SJCRH30 (cell line): ENCODE measurements at regions not wholly inside any gene's neighbourhood (a gene's known extent, or its start where the extent isn't known, plus 50 kb on each side); places are given as distances from the start of the nearest gene placed in this dataset.

ENCODE experiments used
- DNase-seq, 2 experiments: peaks; one replicate each; pipeline ENCODE4 v3.0.0-alpha.2; 2015 to 2020
- H3K27ac ChIP-seq: fragments of 250-450 bp; sonication (Bioruptor Pico); 2 replicates; pipeline ENCODE4 v1.5.1; 2020; ENCODE audit warnings: mild to moderate bottlenecking, moderate library complexity
- H3K27me3 ChIP-seq: fragments of 250-450 bp; sonication (Bioruptor Pico); 2 replicates; pipeline ENCODE4 v1.5.1; 2020; ENCODE audit warnings: mild to moderate bottlenecking, moderate library complexity
- H3K36me3 ChIP-seq: fragments of 250-450 bp; sonication (Bioruptor Pico); 2 replicates; pipeline ENCODE4 v1.5.1; 2020; ENCODE audit warnings: mild to moderate bottlenecking, moderate library complexity
- H3K4me1 ChIP-seq: fragments of 250-450 bp; sonication (Bioruptor Pico); 2 replicates; pipeline ENCODE4 v1.5.1; 2020; ENCODE audit warnings: mild to moderate bottlenecking, moderate library complexity
- H3K4me3 ChIP-seq: fragments of 250-450 bp; sonication (Bioruptor Pico); 2 replicates; pipeline ENCODE4 v1.5.1; 2020; ENCODE audit warnings: mild to moderate bottlenecking, moderate library complexity
- H3K9me3 ChIP-seq: fragments of 250-450 bp; sonication (Bioruptor Pico); replicated peaks from 2 replicates; pipeline ENCODE4 v1.5.1; 2020; ENCODE audit warnings: mild to moderate bottlenecking, moderate library complexity

- H3K4me1 ChIP-seq: no peaks in the 10 kb centered on the region
- peak in 1 of 2 experiments; percentile 8 for DNase-seq
- no peaks in the 10 kb centered on the region for H3K9me3 ChIP-seq
- no peak overlapping the region for H3K27ac ChIP-seq
- H3K4me3 ChIP-seq: no peak overlapping the region
- no peaks in the 10 kb centered on the region for H3K36me3 ChIP-seq
- no peaks in the 10 kb centered on the region for H3K27me3 ChIP-seq
Observed at GRCh38 chr9:17052626-17053025, 82.2 kb upstream of the CNTLN start.

DNA sequence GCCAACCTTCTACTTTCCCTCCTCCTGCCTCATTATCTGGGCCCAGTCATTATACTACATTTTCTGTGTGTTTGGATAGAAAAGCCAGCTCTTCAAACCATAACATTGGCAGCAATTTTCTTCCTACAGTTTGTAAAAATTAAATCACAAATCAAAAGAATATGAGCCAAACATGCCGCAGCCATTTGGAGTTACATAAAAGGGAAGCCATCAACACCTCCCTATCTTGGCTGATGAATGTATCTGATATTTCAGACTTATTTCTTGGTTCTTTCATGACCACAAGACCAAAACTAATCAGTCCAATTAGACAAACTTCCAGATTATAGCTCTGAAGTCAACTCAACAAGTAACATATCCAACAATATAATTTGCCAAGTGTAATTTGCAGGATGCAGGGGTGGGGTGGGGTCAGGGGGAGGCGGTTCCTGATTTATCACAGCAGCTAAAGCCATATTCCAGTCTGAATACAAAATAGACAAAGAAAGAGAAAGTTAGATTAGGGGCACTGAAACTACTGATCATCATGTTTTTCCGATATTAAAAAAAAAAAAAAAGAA, 89.4 kb upstream of the CNTLN start:
- Histone ChIP-seq H3K27me3 (no peaks in the 10 kb centered on the region), H3K27ac (no peak overlapping the region), H3K36me3 (no peaks in the 10 kb centered on the region), H3K4me3 (no peak overlapping the region), H3K9me3 (no peaks in the 10 kb centered on the region), H3K4me1 (no peaks in the 10 kb centered on the region)
- DNase-seq: no peak

DNA sequence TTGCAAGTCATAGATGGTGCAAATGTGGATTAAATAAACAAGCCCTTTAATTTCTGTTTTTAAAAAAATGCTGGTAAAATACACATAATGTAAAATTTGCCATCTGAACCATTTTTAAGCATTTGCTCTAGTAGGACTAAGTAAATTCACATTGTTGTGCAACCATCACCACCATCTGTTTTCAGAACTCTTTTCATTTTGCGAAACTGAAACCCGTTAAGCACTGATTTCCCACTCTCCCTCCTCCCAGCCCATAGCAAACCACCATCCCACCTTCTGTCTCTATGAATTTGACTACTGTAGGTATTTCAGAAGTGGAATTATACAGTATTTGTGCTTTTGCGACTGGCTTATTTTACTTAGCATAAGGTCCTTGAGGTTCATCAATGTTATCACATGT, 103.3 kb upstream of the CNTLN start:
- no peaks in the 10 kb centered on the region for H3K27me3 ChIP-seq
- H3K36me3 ChIP-seq: no peaks in the 10 kb centered on the region
- H3K9me3 ChIP-seq: 0 out of 2 replicates have a peak, but pooled peaks cover 4% of the 10 kb centered on the region
- no peak overlapping the region for H3K4me3 ChIP-seq
- H3K27ac ChIP-seq: no peak overlapping the region
- H3K4me1 ChIP-seq: peaks cover 23% of the 10 kb centered on the region
- DNase-seq: no peak

- H3K27ac ChIP-seq: no peak overlapping the region
- DNase-seq: no peak
Observed at GRCh38 chr9:17025281-17025680, 109.6 kb upstream of the CNTLN start.

DNA sequence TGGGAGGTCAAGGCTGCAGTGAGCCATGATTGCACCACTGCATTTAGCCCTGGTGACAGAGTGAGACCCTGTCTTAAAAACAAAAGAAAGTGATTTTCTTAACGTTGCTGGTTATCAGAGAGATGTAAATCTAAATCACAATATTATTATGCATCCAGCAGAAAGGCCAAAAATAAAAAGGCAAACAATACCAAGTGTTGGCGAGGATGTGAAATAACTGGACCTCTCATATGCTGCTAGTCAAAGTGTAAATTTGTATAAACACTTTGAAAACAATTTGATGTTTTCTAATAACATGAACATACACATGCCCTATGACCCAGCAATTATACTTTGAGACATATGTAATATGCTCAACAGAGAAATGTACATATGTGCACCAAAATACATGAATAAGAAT, 110.7 kb upstream of the CNTLN start:
- Histone ChIP-seq H3K36me3 (no peaks in the 10 kb centered on the region), H3K4me3 (no peak overlapping the region), H3K9me3 (no peaks in the 10 kb centered on the region), H3K27me3 (no peaks in the 10 kb centered on the region), H3K4me1 (no peaks in the 10 kb centered on the region), H3K27ac (no peak overlapping the region)
- DNase-seq: no peak

More at GRCh38 chr9:17025281-17025680, 109.6 kb upstream of the CNTLN start:
- Histone ChIP-seq H3K27me3 (no peaks in the 10 kb centered on the region), H3K4me3 (no peak overlapping the region), H3K4me1 (no peaks in the 10 kb centered on the region), H3K36me3 (no peaks in the 10 kb centered on the region), H3K9me3 (0 out of 2 replicates have a peak, but pooled peaks cover under 1% of the 10 kb centered on the region)

- Histone ChIP-seq H3K9me3 (no peaks in the 10 kb centered on the region), H3K36me3 (no peaks in the 10 kb centered on the region), H3K27ac (no peak overlapping the region), H3K27me3 (no peaks in the 10 kb centered on the region), H3K4me1 (no peaks in the 10 kb centered on the region), H3K4me3 (no peak overlapping the region)
- no peak for DNase-seq
Observed at GRCh38 chr9:17021387-17021970, 113.4 kb upstream of the CNTLN start.

DNA sequence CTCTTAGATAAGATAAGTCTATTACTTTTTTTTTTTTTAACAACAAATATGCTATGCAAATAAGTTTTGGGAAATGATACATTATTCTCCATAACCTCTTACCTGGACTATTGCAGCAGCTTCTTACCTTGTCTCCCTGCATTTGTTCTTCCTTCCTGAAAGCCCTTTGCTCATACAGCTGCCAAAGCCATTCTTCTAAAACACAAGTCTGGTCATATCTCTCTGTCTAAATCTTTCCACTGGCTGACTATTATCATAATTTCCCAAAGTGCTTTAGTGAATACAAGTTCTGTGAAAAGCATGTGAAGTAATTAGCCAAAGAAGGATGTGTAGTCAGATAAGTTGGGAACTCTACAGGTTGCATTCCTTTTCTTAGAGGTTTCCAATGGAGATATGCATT, 115.4 kb upstream of the CNTLN start:
- DNase-seq: no peak
- H3K9me3 ChIP-seq: no peaks in the 10 kb centered on the region
- no peaks in the 10 kb centered on the region for H3K27me3 ChIP-seq
- H3K4me3 ChIP-seq: no peak overlapping the region
- H3K4me1 ChIP-seq: no peaks in the 10 kb centered on the region
- no peak overlapping the region for H3K27ac ChIP-seq
- no peaks in the 10 kb centered on the region for H3K36me3 ChIP-seq

DNA sequence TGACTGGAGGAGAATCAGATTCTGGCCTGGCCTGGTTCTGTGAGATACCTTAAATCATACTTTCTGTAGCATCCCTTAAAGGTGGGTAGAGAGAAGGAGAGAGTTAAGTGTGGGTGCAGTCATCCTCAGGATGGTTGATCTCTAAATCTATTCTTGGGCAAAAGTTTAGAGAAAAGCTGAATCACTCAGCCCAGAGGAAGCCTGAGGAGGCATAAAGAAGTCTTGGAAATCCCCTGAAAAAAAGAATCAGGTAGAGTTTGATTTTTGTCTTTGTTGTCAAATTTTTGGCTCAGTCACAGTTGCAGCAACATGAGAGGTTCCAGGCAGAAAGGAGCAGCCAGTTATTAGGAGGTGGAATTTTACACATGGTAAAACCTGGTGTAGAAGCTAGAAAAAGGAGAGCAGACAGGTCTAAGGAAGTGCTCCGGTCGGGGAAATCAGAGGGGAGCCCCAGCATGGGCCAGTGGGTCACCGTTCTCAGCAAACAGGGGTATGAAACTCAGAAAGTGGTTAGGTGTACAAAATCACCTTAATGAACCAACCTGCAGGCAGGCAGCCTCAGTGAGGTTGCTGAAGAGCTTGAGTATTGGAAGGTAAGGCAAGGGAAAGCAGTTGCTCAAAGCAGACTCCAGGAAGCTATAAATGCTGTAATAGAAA, 116.2 kb upstream of the CNTLN start:
- Histone ChIP-seq H3K4me1 (no peaks in the 10 kb centered on the region), H3K36me3 (no peaks in the 10 kb centered on the region), H3K27ac (no peak overlapping the region), H3K27me3 (no peaks in the 10 kb centered on the region), H3K9me3 (no peaks in the 10 kb centered on the region), H3K4me3 (no peak overlapping the region)
- no peak for DNase-seq

DNA sequence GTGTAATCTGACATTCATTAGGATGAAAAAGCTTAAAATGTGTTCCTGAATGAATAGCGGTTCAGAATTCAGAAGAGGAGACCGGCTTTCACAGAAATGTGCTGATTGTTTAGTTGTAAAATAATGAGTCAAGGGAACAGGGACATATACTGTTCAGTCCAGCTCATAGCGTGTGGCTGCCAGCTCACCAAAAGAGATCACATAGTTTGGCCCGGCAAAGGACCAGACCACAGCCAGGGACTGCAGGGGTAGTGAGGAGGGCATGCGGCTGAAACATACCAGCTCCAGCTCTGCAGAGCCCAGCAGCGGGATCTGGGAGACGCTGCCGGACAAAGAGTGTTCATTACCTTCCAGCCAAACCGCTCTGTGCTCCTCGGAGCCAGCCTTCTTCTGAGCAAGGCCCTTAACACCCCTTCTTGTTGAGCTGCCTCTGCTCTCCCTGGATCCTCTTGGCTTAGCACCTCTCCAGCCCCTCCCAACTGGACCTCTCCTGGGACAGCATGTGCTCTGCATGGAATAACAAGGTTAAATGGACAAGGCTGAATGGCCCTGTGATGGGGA, 116.8 kb upstream of the CNTLN start:
- Histone ChIP-seq H3K4me1 (no peaks in the 10 kb centered on the region), H3K27ac (no peak overlapping the region), H3K36me3 (no peaks in the 10 kb centered on the region), H3K4me3 (no peak overlapping the region), H3K27me3 (no peaks in the 10 kb centered on the region), H3K9me3 (no peaks in the 10 kb centered on the region)
- no peak for DNase-seq

DNA sequence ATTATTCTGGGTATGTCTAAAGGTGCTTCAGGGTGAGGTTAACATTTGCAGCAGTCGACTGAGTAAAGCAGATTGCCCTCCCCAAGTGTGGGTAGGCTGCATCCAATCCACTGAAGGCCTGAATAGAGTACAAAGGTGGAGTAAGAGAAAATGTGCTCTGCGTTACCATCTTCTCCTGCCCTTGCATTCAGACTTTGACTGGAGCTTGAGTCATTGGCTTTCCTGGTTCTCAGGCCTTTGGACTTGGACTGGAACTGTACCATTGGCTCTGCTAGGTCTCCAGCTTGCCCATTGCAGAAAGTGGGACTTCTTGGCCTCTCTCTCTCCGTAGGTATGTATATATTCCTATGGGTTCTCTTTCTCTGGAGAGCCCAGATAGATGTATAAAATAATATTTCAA, 120.9 kb upstream of the CNTLN start:
- no peak overlapping the region for H3K27ac ChIP-seq
- H3K27me3 ChIP-seq: no peaks in the 10 kb centered on the region
- DNase-seq: no peak
- no peaks in the 10 kb centered on the region for H3K4me1 ChIP-seq
- no peaks in the 10 kb centered on the region for H3K36me3 ChIP-seq
- no peaks in the 10 kb centered on the region for H3K9me3 ChIP-seq
- no peak overlapping the region for H3K4me3 ChIP-seq

DNA sequence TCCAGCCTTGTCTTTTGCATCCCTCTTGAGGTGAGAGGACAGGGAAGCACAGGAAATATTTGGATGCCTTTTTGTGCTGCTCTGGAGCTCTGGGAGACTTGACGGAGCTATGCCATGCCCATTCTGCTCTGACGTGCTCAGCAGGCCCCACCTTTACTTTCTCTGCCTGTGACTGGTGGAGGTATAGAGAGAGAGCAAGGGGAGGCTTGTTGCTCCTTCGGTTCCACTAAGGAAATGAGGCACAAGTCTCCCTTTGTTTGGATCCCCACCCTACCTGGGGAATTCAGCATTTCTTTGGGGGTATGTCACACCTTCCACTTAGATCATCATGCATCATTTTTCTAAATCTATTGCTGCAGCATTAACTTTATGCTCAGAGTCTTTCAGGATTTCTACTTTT, 121.8 kb upstream of the CNTLN start:
- Histone ChIP-seq H3K27ac (no peak overlapping the region), H3K4me1 (no peaks in the 10 kb centered on the region), H3K4me3 (no peak overlapping the region), H3K36me3 (no peaks in the 10 kb centered on the region), H3K9me3 (no peaks in the 10 kb centered on the region), H3K27me3 (no peaks in the 10 kb centered on the region)
- DNase-seq: no peak

DNA sequence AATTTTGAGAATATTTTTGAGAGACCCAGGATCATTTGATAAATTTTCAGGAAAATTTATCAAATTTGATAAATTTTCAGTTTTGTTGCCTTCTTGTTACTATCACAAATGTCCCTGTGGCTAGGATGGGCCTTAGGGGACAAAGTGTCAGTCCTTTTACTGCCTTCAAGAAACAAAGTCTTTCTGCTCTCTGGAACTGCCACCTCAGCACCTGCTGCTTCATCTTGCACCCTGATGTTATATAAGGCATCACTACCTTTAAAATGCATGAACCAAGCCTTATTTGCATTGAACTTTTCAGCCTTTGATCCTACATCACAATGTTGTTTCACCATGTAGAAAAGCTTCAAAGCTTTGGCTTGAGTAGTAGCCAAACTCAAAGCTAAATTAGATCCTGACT, 123.0 kb upstream of the CNTLN start:
- Histone ChIP-seq H3K27ac (no peak overlapping the region), H3K36me3 (no peaks in the 10 kb centered on the region), H3K4me3 (no peak overlapping the region), H3K27me3 (no peaks in the 10 kb centered on the region), H3K4me1 (no peaks in the 10 kb centered on the region), H3K9me3 (no peaks in the 10 kb centered on the region)
- DNase-seq: no peak

- no peak overlapping the region for H3K4me3 ChIP-seq
- no peaks in the 10 kb centered on the region for H3K36me3 ChIP-seq
- no peak overlapping the region for H3K27ac ChIP-seq
- no peak for DNase-seq
- no peaks in the 10 kb centered on the region for H3K9me3 ChIP-seq
- no peaks in the 10 kb centered on the region for H3K27me3 ChIP-seq
- peaks cover 8% of the 10 kb centered on the region for H3K4me1 ChIP-seq
Observed at GRCh38 chr9:17009071-17009470, 125.8 kb upstream of the CNTLN start.

DNA sequence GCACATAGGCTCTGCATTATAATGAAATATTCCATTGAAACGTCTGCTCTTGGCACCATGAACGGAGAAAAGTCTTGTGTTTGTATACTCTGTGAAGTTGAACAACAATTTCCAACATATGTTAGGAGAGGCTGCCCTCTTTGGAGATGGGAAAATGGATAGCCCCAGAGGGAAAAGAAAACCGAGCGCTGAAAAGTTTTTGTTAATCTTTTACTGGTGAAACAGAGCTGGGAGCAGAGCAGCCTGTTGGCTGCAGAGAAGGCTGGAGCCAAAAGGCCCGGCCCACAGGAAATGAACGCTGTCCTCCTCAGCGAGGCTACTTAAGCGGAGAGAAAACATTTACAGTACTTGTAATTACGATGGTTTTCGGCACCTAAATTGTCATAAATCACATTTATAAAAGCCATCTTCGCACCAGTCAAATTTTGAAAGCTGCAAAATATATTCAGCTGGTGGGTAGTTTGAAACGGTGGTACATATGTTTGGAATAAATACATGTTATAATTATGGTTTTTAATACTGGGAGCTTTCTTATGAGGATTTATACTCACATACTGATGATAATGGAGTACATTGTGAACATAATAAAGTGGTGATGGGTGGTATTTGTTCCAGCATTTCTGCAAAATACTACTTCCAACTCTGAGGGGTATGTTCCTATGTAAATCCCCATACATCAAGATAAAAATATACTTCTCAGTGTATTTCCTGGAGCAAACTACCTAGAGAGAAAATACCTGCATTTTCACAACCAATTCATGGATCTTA, 129.6 kb upstream of the CNTLN start:
- Histone ChIP-seq H3K27ac (peak overlapping the region; percentile 49), H3K4me1 (peaks cover 13% of the 10 kb centered on the region), H3K27me3 (no peaks in the 10 kb centered on the region), H3K36me3 (no peaks in the 10 kb centered on the region), H3K4me3 (peak overlapping the region; percentile 48), H3K9me3 (no peaks in the 10 kb centered on the region)
- peak; percentile 78 to 85 for DNase-seq

DNA sequence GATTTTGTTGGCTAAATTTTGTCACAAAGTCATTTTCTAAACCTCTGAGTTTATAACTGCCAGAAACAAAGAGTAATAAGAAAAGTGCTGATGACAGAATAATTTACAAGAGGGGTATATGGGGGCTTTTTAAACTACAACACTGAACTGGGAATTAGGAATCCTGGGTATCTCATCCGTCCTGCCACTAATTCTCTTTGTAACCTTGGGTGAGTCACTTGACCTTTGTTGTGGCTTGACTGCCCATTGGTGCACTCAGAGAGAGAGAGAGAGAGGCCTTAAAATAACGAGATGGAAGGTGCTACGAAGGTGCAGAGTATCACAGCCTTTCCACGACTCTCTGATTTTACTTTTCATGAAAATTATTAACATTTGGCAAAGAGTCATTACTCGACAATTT, 130.3 kb upstream of the CNTLN start:
- Histone ChIP-seq H3K27ac (peak overlapping the region; percentile 49), H3K27me3 (no peaks in the 10 kb centered on the region), H3K9me3 (no peaks in the 10 kb centered on the region), H3K4me1 (peaks cover 13% of the 10 kb centered on the region), H3K4me3 (peak overlapping the region; percentile 48), H3K36me3 (no peaks in the 10 kb centered on the region)
- DNase-seq: peak; percentile 31 to 60
